ENCODE measurements at regions not wholly inside any gene's neighbourhood (a gene's known extent, or its start where the extent isn't known, plus 50 kb on each side); places are given as distances from the start of the nearest gene placed in this dataset.

DNA sequence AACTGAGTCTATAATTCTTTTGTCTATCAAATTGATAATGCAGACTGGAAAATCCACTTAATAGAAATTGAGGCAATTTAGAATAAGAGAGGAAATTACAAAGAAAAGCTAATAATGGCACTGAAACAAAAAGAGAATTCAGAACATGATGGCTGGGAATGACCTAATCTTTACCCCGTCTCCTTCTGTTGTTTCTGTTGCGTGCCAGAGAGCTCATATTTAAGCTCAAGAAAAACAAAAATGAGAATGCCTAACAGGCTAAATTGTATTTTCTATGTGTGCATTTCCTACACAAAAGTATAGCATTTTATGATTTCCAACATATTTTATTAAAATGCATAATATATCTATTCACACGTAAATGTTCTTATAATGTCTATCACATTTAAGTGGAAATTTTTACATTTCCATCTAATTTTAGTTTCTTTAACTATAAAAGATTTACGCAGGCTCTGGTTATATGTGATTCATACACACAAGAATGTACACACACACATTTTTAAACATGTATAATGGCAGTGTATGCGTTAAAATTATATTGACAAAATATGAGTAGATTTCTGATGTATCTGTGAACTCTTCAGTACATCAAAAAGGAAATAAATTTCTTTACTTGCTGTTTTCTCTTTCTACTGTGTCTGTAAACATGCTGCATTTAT lies 432.3 kb downstream of the SLITRK6 start:
- TF ChIP-seq, protein P1, sequence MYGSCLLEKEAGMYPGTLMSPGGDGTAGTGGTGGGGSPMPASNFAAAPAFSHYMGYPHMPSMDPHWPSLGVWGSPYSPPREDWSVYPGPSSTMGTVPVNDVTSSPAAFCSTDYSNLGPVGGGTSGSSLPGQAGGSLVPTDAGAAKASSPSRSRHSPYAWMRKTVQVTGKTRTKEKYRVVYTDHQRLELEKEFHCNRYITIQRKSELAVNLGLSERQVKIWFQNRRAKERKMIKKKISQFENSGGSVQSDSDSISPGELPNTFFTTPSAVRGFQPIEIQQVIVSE (CRISPR knock-in tag; IDR thresholded peaks at IDR 0.05; ENCODE audit: borderline replicate concordance), result no peak
- TF ChIP-seq, protein P2, sequence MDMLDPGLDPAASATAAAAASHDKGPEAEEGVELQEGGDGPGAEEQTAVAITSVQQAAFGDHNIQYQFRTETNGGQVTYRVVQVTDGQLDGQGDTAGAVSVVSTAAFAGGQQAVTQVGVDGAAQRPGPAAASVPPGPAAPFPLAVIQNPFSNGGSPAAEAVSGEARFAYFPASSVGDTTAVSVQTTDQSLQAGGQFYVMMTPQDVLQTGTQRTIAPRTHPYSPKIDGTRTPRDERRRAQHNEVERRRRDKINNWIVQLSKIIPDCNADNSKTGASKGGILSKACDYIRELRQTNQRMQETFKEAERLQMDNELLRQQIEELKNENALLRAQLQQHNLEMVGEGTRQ (CRISPR knock-in tag; IDR thresholded peaks at IDR 0.05), result no peak
- TF ChIP-seq, protein P3, sequence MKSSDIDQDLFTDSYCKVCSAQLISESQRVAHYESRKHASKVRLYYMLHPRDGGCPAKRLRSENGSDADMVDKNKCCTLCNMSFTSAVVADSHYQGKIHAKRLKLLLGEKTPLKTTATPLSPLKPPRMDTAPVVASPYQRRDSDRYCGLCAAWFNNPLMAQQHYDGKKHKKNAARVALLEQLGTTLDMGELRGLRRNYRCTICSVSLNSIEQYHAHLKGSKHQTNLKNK (CRISPR knock-in tag; IDR thresholded peaks at IDR 0.05), result no peak
- TF ChIP-seq CBFB (CRISPR knock-in tag; IDR thresholded peaks at IDR 0.05; ENCODE audit: low read depth) (no peak), FOXP1 (CRISPR knock-in tag; IDR thresholded peaks at IDR 0.05; ENCODE audit: borderline replicate concordance) (no peak), ETV6 (CRISPR knock-in tag; IDR thresholded peaks at IDR 0.05) (no peak)
- TF ChIP-seq, protein P4, sequence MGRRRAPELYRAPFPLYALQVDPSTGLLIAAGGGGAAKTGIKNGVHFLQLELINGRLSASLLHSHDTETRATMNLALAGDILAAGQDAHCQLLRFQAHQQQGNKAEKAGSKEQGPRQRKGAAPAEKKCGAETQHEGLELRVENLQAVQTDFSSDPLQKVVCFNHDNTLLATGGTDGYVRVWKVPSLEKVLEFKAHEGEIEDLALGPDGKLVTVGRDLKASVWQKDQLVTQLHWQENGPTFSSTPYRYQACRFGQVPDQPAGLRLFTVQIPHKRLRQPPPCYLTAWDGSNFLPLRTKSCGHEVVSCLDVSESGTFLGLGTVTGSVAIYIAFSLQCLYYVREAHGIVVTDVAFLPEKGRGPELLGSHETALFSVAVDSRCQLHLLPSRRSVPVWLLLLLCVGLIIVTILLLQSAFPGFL (CRISPR knock-in tag; IDR thresholded peaks at IDR 0.05; ENCODE audit: borderline replicate concordance), result no peak
- TF ChIP-seq, protein P5, sequence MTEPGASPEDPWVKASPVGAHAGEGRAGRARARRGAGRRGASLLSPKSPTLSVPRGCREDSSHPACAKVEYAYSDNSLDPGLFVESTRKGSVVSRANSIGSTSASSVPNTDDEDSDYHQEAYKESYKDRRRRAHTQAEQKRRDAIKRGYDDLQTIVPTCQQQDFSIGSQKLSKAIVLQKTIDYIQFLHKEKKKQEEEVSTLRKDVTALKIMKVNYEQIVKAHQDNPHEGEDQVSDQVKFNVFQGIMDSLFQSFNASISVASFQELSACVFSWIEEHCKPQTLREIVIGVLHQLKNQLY (CRISPR knock-in tag; IDR thresholded peaks at IDR 0.05), result no peak
- Mint-ChIP-seq H3K4me1 (no peaks in the 10 kb centered on the region), H3K9me3 (peaks cover 6% of the 10 kb centered on the region), H3K36me3 (no peaks in the 10 kb centered on the region), H3K27ac (no peak overlapping the region), H3K4me3 (no peak overlapping the region), H3K27me3 (ENCODE audit: low read depth) (no peaks in the 10 kb centered on the region)
- CTCF ChIA-PET, result no interaction called here
- DNase-seq (ENCODE audit: low spot score), result no peak
- POLR2A ChIA-PET, result no interaction called here
- ATAC-seq, result no peak

DNA sequence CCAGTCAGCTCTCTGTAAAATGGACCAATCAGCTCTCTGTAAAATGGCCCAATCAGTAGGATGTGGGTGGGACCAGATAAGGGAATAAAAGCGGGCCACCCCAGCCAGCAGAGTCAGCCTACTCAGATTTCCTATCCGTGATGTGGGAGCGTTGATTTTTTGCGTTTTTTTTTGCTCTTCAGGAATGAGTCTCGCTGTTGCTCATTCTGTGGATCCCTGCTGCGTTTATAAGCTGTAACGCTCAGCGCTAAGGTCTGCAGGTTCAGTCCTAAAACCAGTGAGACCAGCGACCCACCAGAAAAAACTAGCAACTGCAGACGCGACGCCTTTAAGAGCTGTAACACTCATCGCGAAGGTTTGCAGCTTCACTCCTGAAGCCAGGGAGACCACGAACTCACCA lies 435.7 kb downstream of the SLITRK6 start:
- H3K4me3 Mint-ChIP-seq, result no peak overlapping the region
- ATAC-seq, result no peak
- POLR2A ChIA-PET, result no interaction called here
- DNase-seq (ENCODE audit: low spot score), result no peak
- H3K27me3 Mint-ChIP-seq (ENCODE audit: low read depth), result no peaks in the 10 kb centered on the region
- no peaks in the 10 kb centered on the region for H3K36me3 Mint-ChIP-seq
- CTCF ChIA-PET, result no interaction called here
- no peaks in the 10 kb centered on the region for H3K4me1 Mint-ChIP-seq
- no peak overlapping the region for H3K27ac Mint-ChIP-seq
- TF ChIP-seq, protein P6, sequence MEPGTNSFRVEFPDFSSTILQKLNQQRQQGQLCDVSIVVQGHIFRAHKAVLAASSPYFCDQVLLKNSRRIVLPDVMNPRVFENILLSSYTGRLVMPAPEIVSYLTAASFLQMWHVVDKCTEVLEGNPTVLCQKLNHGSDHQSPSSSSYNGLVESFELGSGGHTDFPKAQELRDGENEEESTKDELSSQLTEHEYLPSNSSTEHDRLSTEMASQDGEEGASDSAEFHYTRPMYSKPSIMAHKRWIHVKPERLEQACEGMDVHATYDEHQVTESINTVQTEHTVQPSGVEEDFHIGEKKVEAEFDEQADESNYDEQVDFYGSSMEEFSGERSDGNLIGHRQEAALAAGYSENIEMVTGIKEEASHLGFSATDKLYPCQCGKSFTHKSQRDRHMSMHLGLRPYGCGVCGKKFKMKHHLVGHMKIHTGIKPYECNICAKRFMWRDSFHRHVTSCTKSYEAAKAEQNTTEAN (CRISPR knock-in tag; IDR thresholded peaks at IDR 0.05), result no peak
- no peak for TF ChIP-seq SMAD3 (CRISPR knock-in tag; IDR thresholded peaks at IDR 0.05; ENCODE audit: borderline replicate concordance)
- TF ChIP-seq, protein P2 (CRISPR knock-in tag; IDR thresholded peaks at IDR 0.05), result no peak
- TF ChIP-seq, protein P7, sequence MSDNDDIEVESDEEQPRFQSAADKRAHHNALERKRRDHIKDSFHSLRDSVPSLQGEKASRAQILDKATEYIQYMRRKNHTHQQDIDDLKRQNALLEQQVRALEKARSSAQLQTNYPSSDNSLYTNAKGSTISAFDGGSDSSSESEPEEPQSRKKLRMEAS (CRISPR knock-in tag; IDR thresholded peaks at IDR 0.05), result no peak
- TF ChIP-seq ZBTB21 (CRISPR knock-in tag; IDR thresholded peaks at IDR 0.05; ENCODE audit: borderline replicate concordance), result no peak
- no peak for TF ChIP-seq GABPB1 (CRISPR knock-in tag; IDR thresholded peaks at IDR 0.05)
- no peak for TF ChIP-seq ATF1 (CRISPR knock-in tag; IDR thresholded peaks at IDR 0.05)
- no peak for TF ChIP-seq ZNF263 (CRISPR knock-in tag; IDR thresholded peaks at IDR 0.05; ENCODE audit: low read depth)
- no peak for TF ChIP-seq NR1H2 (CRISPR knock-in tag; IDR thresholded peaks at IDR 0.05)
- TF ChIP-seq NFATC4 (CRISPR knock-in tag; IDR thresholded peaks at IDR 0.05), result no peak
- TF ChIP-seq NFYB (CRISPR knock-in tag; conservative IDR thresholded peaks at IDR 0.05; ENCODE audit: low read depth), result no peak
- TF ChIP-seq JAZF1 (CRISPR knock-in tag; IDR thresholded peaks at IDR 0.05), result no peak
- no peak for TF ChIP-seq ZNF423 (CRISPR knock-in tag; IDR thresholded peaks at IDR 0.05)
- TF ChIP-seq MYBL2 (CRISPR knock-in tag; IDR thresholded peaks at IDR 0.05), result no peak
- no peak for TF ChIP-seq ZNF317 (CRISPR knock-in tag; IDR thresholded peaks at IDR 0.05; ENCODE audit: borderline replicate concordance, low read depth)
- no peak for TF ChIP-seq OVOL2 (CRISPR knock-in tag; IDR thresholded peaks at IDR 0.05; ENCODE audit: borderline replicate concordance)
- H3K9me3 Mint-ChIP-seq, result peaks cover 6% of the 10 kb centered on the region
